Erythroblast (primary cell): ENCODE measurements at regions not wholly inside any gene's neighbourhood (a gene's known extent, or its start where the extent isn't known, plus 50 kb on each side); places are given as distances from the start of the nearest gene placed in this dataset.

Source experiments
- GATA1 ChIP-seq: IDR thresholded peaks from 2 replicates; pipeline ENCODE4 v1.6.1; 2011; ENCODE audit warnings: low read depth, mild to moderate bottlenecking, control low read depth, low read length, moderate library complexity
- POLR2A ChIP-seq: IDR thresholded peaks from 2 replicates; pipeline ENCODE4 v1.6.1; 2011; ENCODE audit warnings: mild to moderate bottlenecking, low read length

DNA sequence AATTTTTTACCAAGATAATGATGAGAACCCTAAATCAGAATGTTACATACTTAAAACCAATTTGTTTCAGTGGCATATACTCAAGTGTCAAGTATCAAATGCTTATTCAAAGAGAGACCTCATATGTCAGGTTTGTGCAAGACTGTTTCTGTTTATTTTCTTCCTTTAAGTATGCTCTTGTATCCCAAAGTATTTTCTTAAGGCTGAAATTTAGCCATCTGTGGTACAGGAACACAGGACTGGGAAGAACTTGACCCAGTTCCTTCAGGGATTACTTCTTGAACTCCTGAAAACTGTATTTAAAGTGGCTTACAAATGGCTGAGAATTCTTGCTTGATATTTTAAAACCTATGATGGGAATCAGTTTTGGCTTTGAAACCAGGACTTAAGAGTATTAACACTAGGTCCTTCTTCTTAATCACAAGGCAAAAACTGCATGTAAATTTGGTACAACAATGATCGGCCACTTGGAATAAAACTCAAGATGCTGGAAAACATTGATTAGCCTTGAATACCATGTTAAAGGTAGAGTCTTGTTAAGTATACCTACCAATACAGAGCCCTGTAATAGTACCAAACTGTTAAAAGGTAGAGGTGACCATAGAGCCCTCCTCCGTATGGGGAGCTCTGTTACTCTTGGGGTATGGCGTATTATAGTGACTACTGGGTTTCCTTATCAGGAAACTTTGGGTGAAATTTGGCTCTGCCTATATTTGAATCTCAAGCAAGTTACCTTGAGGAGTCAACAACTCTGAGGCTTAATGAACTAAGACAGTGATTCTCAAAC, 95.9 kb downstream of the BLID start:
- no peak for TF ChIP-seq POLR2A
- TF ChIP-seq GATA1 = no peak
